HepG2 (cell line): ENCODE measurements at regions not wholly inside any gene's neighbourhood (a gene's known extent, or its start where the extent isn't known, plus 50 kb on each side); places are given as distances from the start of the nearest gene placed in this dataset.

Experiments
- CREB1 ChIP-seq, 2 experiments: fragments of 450-650 bp in 1 of 2; IDR thresholded peaks; 2 replicates each; pipeline ENCODE4 v1.6.1; 2016 to 2017; ENCODE audit warnings: control low read depth in 1 of 2, mild to moderate bottlenecking in 1 of 2, missing compliant biosample characterization in 1 of 2, missing genetic modification characterization in 1 of 2
- NR3C1 ChIP-seq: sonication (generic); formaldehyde crosslinking; IDR thresholded peaks from 2 replicates; pipeline ENCODE4 v1.4.0; 2020; ENCODE audit warnings: missing genetic modification reagents
- RBM39 ChIP-seq: fragments of 200-400 bp; formaldehyde crosslinking; IDR thresholded peaks from one replicate; pipeline ENCODE4 v1.6.1; 2018; ENCODE audit warnings: antibody characterized with exemption, mild to moderate bottlenecking, low read depth, low read length; ENCODE audit not compliant: poor library complexity, severe bottlenecking
- SMC3 ChIP-seq: IDR thresholded peaks from 2 replicates; pipeline ENCODE4 v1.6.1; 2011; ENCODE audit warnings: low read length, improper control_type of control experiment
- ZBTB10 ChIP-seq: sonication (generic); formaldehyde crosslinking; IDR thresholded peaks from 2 replicates; pipeline ENCODE4 v1.4.0; 2020; ENCODE audit warnings: missing genetic modification reagents, borderline replicate concordance
- ZNF253 ChIP-seq: sonication (generic); formaldehyde crosslinking; IDR thresholded peaks from 2 replicates; pipeline ENCODE4 v1.8.0; 2022; ENCODE audit warnings: mild to moderate bottlenecking, missing genetic modification reagents, borderline replicate concordance
- TF ChIP-seq, protein P1 (sequence below): sonication (generic); formaldehyde crosslinking; IDR thresholded peaks from 2 replicates; pipeline ENCODE4 v1.5.0; 2020; ENCODE audit warnings: mild to moderate bottlenecking, missing genetic modification reagents, moderate library complexity
- TF ChIP-seq, protein P2 (sequence below): sonication (generic); formaldehyde crosslinking; IDR thresholded peaks from 2 replicates; pipeline ENCODE4 v1.4.0; 2020; ENCODE audit warnings: mild to moderate bottlenecking, missing genetic modification reagents

- TF ChIP-seq, protein P1, sequence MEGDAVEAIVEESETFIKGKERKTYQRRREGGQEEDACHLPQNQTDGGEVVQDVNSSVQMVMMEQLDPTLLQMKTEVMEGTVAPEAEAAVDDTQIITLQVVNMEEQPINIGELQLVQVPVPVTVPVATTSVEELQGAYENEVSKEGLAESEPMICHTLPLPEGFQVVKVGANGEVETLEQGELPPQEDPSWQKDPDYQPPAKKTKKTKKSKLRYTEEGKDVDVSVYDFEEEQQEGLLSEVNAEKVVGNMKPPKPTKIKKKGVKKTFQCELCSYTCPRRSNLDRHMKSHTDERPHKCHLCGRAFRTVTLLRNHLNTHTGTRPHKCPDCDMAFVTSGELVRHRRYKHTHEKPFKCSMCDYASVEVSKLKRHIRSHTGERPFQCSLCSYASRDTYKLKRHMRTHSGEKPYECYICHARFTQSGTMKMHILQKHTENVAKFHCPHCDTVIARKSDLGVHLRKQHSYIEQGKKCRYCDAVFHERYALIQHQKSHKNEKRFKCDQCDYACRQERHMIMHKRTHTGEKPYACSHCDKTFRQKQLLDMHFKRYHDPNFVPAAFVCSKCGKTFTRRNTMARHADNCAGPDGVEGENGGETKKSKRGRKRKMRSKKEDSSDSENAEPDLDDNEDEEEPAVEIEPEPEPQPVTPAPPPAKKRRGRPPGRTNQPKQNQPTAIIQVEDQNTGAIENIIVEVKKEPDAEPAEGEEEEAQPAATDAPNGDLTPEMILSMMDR (CRISPR knock-in tag), result no peak
- no peak for TF ChIP-seq ZBTB10 (CRISPR knock-in tag)
- TF ChIP-seq, protein P2, sequence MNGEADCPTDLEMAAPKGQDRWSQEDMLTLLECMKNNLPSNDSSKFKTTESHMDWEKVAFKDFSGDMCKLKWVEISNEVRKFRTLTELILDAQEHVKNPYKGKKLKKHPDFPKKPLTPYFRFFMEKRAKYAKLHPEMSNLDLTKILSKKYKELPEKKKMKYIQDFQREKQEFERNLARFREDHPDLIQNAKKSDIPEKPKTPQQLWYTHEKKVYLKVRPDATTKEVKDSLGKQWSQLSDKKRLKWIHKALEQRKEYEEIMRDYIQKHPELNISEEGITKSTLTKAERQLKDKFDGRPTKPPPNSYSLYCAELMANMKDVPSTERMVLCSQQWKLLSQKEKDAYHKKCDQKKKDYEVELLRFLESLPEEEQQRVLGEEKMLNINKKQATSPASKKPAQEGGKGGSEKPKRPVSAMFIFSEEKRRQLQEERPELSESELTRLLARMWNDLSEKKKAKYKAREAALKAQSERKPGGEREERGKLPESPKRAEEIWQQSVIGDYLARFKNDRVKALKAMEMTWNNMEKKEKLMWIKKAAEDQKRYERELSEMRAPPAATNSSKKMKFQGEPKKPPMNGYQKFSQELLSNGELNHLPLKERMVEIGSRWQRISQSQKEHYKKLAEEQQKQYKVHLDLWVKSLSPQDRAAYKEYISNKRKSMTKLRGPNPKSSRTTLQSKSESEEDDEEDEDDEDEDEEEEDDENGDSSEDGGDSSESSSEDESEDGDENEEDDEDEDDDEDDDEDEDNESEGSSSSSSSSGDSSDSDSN (CRISPR knock-in tag), result no peak
- no peak for TF ChIP-seq CREB1 (IDR thresholded peaks at IDR 0.05)
- TF ChIP-seq CREB1 (CRISPR knock-in tag; IDR thresholded peaks at IDR 0.05), result no peak
- no peak for TF ChIP-seq ZNF253
- no peak for TF ChIP-seq RBM39
- no peak for TF ChIP-seq NR3C1 (CRISPR knock-in tag)
- TF ChIP-seq SMC3, result no peak
Measured at GRCh38 chr18:44156776-44157335, 523.8 kb upstream of the SETBP1 start.
